ENCODE measurements at regions not wholly inside any gene's neighbourhood (a gene's known extent, or its start where the extent isn't known, plus 50 kb on each side); places are given as distances from the start of the nearest gene placed in this dataset.
A peak's percentile ranks its signal among the peaks of the same experiment; 100 is the strongest.
"Not testable (repeated sequence)": the region's sequence is repeated elsewhere in the genome, so short reads cannot be mapped to it uniquely, and the experiment has no call there.

- DNase-seq, result no peak
These were observed 71.8 kb upstream of the TIAM2 start for GRCh38 chr6:154923199-154923869.

GRCh38 chr6:154925130-154925529 lies 70.0 kb upstream of the TIAM2 start:
- DNase-seq, result no peak

GRCh38 chr6:154926366-154926765 lies 68.7 kb upstream of the TIAM2 start:
- no peak for DNase-seq

GRCh38 chr6:154928325-154928922 lies 66.7 kb upstream of the TIAM2 start:
- peak; percentile 70 for DNase-seq

GRCh38 chr6:154930451-154930851 lies 64.7 kb upstream of the TIAM2 start:
- no peak for DNase-seq

GRCh38 chr6:154931711-154932424 lies 63.2 kb upstream of the TIAM2 start:
- no peak for DNase-seq

GRCh38 chr6:154932515-154933027 lies 62.5 kb upstream of the TIAM2 start:
- no peak for DNase-seq

- no peak for DNase-seq
These were observed 61.8 kb upstream of the TIAM2 start for GRCh38 chr6:154933181-154933827.

- no peak for DNase-seq
These were observed 57.6 kb upstream of the TIAM2 start for GRCh38 chr6:154937306-154938220.

GRCh38 chr6:154938221-154938580 lies 56.9 kb upstream of the TIAM2 start:
- no peak for DNase-seq

- not testable (repeated sequence) for DNase-seq
These were observed 56.3 kb upstream of the TIAM2 start for GRCh38 chr6:154938727-154939285.

- no peak for DNase-seq
These were observed 52.3 kb upstream of the TIAM2 start for GRCh38 chr6:154942770-154943169.

- DNase-seq, result no peak
These were observed 49.7 kb upstream of the TIAM2 start for GRCh38 chr6:154945271-154945890.

Data from NCI-H2171 (cell line).